ENCODE measurements at regions not wholly inside any gene's neighbourhood (a gene's known extent, or its start where the extent isn't known, plus 50 kb on each side); places are given as distances from the start of the nearest gene placed in this dataset.

DNA sequence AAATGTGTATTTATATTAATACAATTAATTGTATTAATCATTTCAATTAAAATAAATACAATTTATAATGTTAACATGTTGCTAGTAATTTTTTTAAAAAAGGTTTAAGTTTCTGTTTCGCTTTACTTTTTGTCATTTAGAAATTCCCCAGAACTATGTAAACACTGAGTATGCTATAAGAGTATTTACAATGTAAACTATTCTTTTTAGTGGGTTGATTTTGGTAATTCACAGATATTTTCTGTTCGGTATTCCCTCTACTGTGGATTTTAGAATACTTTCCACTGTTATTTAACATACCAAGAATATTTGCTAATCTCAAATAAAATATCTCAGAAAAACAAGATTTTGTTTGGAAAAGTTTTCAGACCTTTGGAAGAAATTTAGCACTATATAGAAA lies 1564.4 kb downstream of the EFNA5 start:
- Histone ChIP-seq H3K4me3 (ENCODE audit: low read depth, low read length) (no peak overlapping the region), H3K27ac (no peak overlapping the region), H3K27me3 (replicated peaks) (no peaks in the 10 kb centered on the region), H3K36me3 (replicated peaks) (no peaks in the 10 kb centered on the region)
- TF ChIP-seq, protein P1, sequence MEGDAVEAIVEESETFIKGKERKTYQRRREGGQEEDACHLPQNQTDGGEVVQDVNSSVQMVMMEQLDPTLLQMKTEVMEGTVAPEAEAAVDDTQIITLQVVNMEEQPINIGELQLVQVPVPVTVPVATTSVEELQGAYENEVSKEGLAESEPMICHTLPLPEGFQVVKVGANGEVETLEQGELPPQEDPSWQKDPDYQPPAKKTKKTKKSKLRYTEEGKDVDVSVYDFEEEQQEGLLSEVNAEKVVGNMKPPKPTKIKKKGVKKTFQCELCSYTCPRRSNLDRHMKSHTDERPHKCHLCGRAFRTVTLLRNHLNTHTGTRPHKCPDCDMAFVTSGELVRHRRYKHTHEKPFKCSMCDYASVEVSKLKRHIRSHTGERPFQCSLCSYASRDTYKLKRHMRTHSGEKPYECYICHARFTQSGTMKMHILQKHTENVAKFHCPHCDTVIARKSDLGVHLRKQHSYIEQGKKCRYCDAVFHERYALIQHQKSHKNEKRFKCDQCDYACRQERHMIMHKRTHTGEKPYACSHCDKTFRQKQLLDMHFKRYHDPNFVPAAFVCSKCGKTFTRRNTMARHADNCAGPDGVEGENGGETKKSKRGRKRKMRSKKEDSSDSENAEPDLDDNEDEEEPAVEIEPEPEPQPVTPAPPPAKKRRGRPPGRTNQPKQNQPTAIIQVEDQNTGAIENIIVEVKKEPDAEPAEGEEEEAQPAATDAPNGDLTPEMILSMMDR (IDR thresholded peaks at IDR 0.05; ENCODE audit: low read depth, low read length, missing control alignments): no peak
- in situ Hi-C loops (cut with HindIII; ENCODE audit: low pct_ligation_motif_present, low sequenced_read_pairs): no loop called here
- DNase-seq: no peak

DNA sequence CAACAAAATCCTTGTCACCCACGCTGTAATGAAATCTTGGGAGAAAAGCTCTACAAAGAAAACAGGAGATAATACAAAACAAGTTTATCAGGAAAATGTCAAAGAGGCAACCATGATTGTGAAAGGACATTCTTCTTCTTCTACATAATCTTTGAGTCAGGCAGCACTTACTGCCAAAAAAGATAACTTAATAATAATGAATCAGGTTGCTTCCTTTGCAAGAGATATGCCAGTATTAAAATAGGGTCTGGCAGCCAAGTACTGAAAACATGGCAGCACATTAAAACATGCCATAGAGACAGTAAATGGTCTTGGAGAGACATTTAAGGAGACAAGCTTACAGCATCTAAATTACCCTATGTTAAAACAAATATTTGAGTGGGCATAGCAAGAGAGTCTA lies 1573.4 kb downstream of the EFNA5 start:
- H3K36me3 ChIP-seq (replicated peaks): no peaks in the 10 kb centered on the region
- TF ChIP-seq, protein P1 (IDR thresholded peaks at IDR 0.05; ENCODE audit: low read depth, low read length, missing control alignments): no peak
- peak; percentile 28 for DNase-seq
- no peaks in the 10 kb centered on the region for H3K27me3 ChIP-seq (replicated peaks)
- H3K27ac ChIP-seq: no peak overlapping the region
- in situ Hi-C loops (cut with HindIII; ENCODE audit: low pct_ligation_motif_present, low sequenced_read_pairs): no loop called here
- no peak overlapping the region for H3K4me3 ChIP-seq (ENCODE audit: low read depth, low read length)

DNA sequence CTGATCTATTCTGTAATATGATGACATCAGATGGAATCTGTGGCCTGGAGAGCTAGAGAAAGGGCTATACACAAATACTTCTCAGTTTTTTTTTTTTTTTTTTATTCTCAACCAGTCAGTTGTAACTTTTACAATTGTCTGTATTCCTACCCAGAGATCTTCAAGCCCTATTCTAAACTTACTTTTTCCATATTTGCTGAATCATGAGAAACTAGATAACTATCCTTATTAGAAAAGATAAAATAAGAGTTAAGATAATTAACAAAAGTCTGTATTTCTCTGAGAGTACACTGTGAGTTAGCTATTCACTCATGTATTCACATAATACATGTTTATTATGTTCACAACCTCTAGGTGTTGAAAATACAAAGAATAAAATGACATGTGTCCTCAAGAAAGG lies 1575.9 kb downstream of the EFNA5 start:
- DNase-seq: no peak
- no peak overlapping the region for H3K27ac ChIP-seq
- no peaks in the 10 kb centered on the region for H3K27me3 ChIP-seq (replicated peaks)
- no peak overlapping the region for H3K4me3 ChIP-seq (ENCODE audit: low read depth, low read length)
- in situ Hi-C loops (cut with HindIII; ENCODE audit: low pct_ligation_motif_present, low sequenced_read_pairs): no loop called here
- H3K36me3 ChIP-seq (replicated peaks): no peaks in the 10 kb centered on the region
- TF ChIP-seq, protein P1 (IDR thresholded peaks at IDR 0.05; ENCODE audit: low read depth, low read length, missing control alignments): no peak

DNA sequence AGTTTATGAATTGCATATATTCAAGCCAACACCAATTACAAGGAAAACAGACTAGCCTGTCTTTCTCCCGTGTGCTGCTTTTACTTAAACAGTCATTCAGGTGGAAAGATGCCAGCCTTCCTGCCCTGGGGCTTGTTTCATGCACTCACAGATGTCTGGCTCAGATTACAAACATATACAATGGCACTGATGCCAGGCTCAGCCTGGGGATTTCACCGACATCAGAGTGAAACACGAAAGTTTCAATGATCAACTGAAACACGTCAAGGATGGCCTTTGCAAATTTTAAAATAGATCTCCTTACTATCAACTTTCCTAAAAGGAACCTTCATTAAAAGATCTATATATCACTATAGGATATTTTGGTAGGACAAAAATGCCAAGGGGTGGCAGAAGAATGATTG lies 1576.5 kb downstream of the EFNA5 start:
- no peaks in the 10 kb centered on the region for H3K27me3 ChIP-seq (replicated peaks)
- TF ChIP-seq, protein P1 (IDR thresholded peaks at IDR 0.05; ENCODE audit: low read depth, low read length, missing control alignments): no peak
- no peaks in the 10 kb centered on the region for H3K36me3 ChIP-seq (replicated peaks)
- in situ Hi-C loops (cut with HindIII; ENCODE audit: low pct_ligation_motif_present, low sequenced_read_pairs): no loop called here
- no peak overlapping the region for H3K27ac ChIP-seq
- no peak overlapping the region for H3K4me3 ChIP-seq (ENCODE audit: low read depth, low read length)
- no peak for DNase-seq

DNA sequence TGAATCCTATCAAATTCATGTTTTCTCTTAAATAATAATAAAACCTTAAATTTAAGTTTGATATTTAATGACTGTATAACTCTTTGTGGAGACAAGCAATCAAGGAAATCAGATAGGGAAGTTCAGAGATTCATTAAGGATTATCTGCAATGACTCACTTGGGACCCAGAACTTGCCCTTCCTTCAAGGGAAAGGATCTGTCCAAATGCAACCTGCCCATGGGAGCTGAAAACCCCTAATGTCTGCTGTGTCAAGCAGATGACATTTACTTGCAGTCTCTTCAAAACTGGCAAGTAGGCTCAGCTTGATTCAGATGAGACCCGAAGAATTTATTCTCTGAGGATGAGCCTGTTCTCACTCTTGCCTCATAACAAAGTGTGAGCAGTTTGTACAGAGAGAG lies 1577.6 kb downstream of the EFNA5 start:
- H3K4me3 ChIP-seq (ENCODE audit: low read depth, low read length): no peak overlapping the region
- H3K27ac ChIP-seq: no peak overlapping the region
- TF ChIP-seq, protein P1 (IDR thresholded peaks at IDR 0.05; ENCODE audit: low read depth, low read length, missing control alignments): no peak
- in situ Hi-C loops (cut with HindIII; ENCODE audit: low pct_ligation_motif_present, low sequenced_read_pairs): no loop called here
- no peaks in the 10 kb centered on the region for H3K36me3 ChIP-seq (replicated peaks)
- no peak for DNase-seq
- no peaks in the 10 kb centered on the region for H3K27me3 ChIP-seq (replicated peaks)

DNA sequence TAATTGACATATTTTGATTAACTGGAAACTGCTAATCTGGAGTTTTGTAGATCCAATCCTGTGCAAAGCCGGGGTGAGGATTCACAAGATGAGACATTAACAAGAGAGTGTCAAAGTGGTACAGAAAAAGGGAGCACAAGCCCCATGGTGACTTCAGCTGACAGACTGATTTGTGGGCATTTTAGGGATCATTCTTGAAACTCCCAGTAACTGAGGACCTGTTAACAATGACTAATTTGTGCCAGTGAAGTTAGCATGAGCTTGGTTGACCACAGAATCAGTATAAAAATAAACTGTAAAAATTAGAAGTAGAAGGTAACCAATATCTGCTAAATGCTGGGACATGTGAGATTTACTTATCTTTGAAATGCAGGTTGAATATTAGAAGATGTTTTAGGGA lies 1578.3 kb downstream of the EFNA5 start:
- in situ Hi-C loops (cut with HindIII; ENCODE audit: low pct_ligation_motif_present, low sequenced_read_pairs): no loop called here
- H3K36me3 ChIP-seq (replicated peaks): no peaks in the 10 kb centered on the region
- no peak overlapping the region for H3K27ac ChIP-seq
- H3K4me3 ChIP-seq (ENCODE audit: low read depth, low read length): no peak overlapping the region
- H3K27me3 ChIP-seq (replicated peaks): no peaks in the 10 kb centered on the region
- TF ChIP-seq, protein P1 (IDR thresholded peaks at IDR 0.05; ENCODE audit: low read depth, low read length, missing control alignments): no peak
- DNase-seq: no peak
